HG03571 (cell line): ENCODE measurements at regions not wholly inside any gene's neighbourhood (a gene's known extent, or its start where the extent isn't known, plus 50 kb on each side); places are given as distances from the start of the nearest gene placed in this dataset.

ENCODE experiments used
- ATAC-seq: cut with Tn5 transposase; IDR thresholded peaks from one replicate; pipeline ENCODE4 v1.9.1; 2021; ENCODE audit not compliant: unreplicated experiment

DNA sequence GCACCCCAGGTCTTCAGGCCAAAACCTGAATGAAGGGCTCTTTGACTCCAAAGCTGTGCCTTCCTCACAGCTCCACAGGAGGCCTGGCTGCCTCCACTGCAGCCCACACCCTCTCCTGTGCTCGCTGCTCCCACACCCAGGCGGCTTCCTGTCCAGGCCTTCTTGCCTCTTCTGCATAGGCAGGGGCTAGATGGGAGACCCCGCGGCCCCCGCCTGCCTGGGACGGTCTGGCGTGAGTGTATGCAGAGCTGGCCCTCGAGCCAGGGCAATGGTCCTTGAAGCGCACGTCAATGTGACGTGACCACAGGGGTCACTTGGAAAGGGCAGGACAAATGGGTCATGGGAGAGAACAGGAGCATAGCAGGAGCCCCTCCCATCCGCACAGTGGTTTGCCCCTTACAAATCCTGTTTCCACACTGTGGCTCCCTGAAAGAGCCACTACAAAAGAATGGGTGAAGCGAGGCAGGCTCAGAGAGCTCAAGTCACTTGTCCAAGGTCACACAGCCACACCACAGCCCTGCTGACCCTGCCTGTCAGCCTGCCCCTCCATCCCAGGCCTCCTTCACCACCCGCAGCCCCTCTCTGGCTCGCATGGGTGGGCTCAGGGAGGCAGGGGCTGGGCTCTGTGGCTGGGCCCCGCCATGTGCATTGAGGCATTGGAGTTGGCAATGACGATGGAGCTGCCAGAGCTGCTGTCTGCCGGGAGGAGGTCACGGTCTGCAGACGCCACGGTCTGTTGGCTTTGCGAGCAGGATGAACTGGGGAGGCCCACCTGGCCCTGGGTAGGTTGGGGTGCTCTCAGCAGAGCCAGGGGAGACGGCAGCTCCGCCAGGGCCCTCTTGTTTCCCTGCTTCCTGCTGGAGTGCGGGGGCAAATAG is 71.2 kb upstream of the WNT11 start:
- no peak for ATAC-seq

DNA sequence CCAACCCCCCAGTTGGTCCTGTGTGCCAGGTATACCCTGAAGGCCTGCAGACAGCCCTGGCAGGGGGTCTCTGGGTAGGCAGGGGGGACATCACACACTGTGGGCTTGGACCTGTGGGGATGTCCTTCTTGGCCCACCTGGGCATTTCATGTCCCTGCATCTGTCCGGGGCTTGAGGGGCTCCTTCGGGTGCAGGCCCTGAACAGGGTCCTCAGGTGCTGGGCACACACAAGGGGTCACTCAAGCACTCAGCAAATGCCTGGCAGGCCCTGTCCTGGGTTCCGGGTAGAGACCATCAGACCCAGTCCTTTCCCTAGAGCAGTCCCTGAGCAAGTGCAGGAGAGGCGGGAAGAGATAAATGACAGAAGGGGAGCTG is 70.5 kb upstream of the WNT11 start:
- no peak for ATAC-seq

DNA sequence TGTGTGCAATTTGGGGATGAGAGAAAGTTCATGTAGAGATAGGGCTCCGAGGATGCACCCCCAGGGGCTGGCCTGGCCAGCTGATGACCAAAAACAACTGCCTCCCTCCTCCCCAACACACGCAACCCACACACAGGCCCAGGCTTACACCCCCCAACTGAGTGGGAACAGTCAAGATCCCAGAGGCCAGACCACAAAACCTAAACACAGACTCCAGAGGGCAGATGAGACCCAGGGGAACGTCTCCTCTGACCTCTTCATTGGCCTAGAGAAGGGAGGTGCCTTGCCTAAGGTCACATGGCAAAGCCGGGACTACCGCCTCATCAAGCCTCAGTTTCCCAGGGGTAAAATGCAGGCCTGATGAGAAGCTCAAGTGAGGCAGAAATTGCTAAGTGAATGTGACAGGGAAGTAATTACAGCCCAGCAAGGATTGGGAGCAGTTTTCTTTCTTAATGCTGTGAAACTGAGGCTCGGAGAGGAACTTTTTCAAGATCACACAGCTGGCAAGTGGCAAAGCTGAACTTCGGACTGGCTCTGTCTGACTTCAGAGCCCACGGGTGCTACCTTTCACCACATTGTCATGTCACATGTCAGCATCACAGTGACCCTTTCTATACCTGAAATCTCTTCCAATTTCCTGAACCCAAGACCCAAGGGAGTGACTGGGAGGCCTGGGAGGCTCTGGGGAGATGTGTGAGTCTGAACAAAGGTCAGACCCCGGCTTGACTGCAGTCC is 69.9 kb upstream of the WNT11 start:
- no peak for ATAC-seq

DNA sequence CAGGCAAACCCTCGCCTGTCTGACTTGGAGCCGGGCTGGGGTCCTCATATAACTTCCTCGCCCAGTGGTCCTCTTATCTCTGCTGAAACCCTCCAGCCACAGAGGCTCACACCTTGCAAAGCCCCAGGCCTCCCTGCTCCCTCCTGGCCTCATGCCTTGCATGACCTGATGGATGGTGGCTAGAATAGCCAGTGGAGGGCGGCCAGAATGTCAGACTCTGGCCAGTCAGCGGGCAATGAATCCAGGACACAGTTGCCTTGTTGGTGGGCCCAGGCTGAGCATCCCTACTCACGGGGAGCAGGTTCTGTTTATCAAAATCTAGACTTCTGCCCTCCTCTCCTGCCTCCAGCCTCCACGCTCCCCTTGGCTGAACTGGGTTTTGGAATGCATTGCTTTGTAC is 69.1 kb upstream of the WNT11 start:
- no peak for ATAC-seq

DNA sequence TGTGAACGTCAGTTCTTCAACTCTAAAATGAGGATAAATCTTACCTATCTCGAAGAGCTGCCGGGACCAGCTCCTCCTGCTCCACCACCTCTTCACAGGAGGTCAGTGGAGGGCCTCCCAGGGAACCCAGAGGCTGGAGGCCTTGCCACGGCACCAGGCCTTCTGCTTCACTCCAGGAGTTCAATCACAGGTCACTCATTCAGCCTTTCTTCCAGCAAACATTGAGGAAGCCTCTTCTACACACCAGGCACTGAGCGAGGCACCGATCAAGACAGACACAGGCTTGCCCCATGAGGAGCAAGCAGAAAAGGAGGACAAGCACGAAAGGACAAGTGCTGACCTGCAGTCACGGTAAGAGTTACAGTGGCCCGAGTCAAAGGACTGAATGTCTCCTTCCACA is 64.8 kb upstream of the WNT11 start:
- no peak for ATAC-seq

DNA sequence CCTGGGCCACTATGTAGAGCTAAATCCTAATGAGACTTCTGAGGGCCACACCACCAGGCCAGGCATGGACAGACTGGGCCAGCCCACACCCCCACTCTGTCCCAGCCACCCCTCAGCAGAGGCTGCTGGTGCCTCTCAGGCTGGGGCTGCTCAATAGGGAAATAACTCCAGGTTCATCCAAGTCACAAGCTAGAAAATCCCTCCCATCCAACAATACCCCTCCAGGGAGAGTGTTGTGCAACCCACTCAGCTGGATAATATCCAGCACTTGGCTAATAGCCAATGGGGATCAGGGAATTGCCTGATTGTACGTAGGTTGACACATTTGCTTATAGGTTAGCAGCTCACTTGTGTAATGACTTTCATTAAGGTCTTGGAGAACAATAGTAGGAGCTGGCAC is 64.1 kb upstream of the WNT11 start:
- no peak for ATAC-seq

DNA sequence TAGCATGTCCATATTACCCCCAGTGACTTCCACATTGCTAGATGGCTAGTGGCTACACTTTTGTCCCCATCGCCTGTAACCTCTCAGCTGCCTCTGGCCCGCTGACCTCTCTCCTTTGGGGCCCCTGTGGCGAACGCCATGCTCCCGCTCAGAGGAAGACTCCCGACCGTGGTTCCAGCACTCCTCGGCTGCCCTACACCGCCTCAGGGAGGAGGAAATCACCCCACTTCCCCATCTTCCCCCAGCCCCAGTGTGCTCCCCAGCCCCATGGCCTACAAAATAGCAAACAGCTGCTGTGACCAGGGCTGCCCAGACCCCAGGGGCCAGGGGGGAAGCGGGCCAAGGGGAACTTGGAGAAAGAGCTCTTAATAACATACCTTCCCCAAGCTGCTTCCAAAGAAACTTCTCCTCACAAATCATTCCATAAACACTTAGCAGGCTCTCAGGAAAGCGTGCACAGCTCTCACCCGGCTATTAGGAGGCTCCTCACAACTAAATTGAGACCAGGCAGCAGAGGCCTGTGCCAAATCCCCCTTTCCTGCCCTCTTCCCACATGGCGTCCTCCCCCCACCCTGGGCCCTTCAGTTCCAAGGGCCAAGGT is 63.5 kb upstream of the WNT11 start:
- no peak for ATAC-seq

DNA sequence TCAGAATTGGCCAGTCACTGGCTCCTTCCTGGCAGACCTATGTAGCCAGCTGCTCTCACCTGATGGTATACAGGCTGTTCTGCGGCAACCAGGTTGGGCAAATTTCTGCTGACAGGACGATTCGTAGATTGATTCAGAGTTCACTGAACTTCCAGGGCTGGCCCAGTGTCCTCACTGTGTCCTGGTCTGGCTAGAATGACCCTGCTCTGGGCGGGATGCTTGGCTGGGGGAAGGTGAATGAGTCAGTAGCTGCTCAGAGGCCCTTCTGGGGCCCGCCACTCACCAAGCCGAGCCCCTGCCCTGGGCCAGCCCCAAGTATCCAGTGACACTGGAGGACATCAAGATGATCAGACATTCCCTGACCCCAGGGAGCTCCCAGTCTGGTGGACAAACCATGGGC is 62.9 kb upstream of the WNT11 start:
- ATAC-seq: no peak

DNA sequence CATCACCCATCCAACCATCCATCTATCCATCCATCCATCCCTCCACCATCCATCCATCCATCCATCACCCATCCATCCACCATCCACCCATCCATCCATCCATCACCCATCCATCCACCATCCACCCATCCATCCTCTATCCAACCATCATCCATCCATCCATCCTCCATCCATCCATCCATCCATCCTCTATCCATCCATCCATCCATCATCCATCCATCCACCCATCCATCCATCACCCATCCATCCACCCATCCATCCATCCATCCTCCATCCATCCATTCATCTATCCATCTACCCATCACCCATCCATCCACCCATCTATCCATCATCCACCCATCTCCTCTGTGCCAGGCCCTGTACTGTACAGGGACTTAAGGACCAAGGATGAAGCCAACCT is 62.2 kb upstream of the WNT11 start:
- ATAC-seq: no peak

DNA sequence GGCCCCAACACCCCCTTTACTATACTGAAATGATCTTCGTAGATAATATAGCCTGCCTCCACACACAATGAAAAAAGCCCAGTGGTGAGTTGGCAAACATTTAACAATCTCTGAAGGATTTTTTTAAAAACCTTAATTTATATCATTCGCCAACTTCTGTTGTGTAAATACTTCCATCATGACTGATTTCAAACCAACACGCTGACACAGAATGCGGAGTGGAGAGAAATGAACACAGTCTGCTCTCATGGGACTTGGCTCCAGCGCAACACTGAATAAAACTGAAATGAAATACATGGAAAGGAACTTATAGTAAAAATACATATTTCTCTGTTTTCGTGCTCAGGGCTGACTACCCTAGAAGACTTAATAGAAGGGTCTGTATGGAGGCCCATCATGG is 61.3 kb upstream of the WNT11 start:
- no peak for ATAC-seq

DNA sequence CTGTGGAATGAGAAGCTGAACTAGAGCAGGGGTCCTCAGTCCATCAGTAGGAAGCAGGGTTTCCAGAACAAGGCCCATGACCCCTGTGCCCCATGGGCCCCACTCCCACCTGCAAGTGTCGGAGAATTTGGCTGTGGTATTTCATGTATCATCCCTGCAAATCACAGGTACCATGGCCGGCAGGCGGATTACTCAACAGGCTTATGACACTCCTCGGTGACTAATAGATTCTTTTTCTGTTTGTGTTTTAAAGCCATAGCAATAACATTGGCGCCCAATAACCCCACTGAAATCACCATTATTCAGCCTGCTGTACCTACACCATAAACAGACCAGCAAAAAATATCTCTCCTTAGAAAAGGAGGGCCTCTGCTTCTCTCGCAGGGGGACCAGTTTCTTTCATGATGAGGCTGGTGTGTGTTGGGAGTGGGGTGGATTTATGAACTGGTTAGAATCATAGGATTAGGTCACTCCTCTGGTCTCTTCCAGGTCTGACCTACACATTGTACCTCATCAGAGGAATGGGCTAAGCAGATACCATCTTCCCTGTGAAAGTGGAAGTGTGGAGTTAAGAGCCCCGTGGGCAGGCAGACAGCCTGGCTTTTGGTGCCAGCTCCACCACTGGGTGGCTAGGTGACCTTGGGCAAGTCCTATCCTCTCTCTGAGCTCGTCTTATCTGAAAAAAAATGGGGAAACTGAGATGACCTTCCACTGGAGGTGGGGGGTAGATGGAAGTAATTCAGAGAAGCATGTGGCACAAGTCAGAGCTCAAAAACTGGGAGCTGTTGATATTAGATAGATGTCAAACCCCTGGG is 60.2 kb upstream of the WNT11 start:
- ATAC-seq: no peak

DNA sequence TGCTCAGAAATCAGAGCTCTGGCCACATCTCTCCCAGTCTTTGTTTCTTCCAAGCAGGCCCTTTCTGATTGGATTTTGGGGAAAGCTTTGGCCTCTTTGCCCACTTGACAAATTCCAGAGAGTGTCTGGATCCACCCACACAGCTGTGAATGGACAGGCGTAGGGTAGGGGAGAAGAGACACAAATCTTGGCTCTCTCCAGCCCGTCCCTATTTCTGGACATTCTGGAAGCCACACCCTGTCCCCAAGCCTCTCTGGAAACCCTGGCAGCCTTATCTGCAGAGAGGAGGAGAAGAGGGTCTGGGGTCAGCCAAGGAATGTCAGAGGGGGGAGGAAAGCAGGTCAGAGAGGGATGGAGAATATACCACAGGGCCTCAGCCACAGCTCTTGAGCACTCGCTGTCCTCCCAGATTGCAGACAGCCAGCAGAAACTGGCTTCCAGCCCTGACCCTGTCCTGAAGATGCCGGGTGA is 59.5 kb upstream of the WNT11 start:
- ATAC-seq: no peak

DNA sequence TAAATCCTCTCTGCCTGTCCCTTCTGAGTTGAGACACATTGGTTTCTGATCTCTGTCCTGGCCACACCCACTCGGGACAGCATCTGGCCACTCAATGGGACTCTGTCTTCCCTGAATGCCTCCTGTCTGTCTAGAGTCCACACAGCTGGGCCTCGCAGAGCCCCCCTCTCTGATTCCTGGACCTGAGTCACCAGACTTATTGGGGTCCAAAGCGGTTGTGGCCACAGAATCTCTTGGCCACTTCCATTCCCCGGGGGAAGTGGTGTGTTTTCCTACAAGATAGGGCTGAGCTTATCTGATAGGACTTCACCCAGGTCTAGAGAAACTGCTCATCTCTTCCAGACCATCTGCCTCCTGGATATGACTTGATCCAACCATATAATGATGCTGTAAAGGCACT is 57.4 kb upstream of the WNT11 start:
- ATAC-seq: no peak

DNA sequence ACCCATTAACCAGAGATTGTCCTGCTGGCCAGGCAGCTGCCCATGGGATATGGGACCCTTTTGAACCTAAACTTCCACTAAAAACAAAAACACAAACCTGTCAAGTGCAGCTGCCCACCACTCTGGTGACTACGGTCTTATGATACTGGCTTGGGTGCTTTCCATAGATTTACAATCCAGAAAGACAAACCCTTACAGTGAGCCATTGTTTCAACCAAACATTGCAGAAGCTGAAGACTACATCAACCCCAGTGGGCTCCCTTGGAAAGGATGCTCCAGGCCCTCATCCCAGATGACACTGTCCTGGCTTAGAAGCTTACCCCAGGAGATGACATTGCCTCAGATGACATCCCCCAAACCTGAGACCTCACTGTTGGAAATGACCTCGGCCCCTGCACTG is 56.9 kb upstream of the WNT11 start:
- ATAC-seq: no peak

DNA sequence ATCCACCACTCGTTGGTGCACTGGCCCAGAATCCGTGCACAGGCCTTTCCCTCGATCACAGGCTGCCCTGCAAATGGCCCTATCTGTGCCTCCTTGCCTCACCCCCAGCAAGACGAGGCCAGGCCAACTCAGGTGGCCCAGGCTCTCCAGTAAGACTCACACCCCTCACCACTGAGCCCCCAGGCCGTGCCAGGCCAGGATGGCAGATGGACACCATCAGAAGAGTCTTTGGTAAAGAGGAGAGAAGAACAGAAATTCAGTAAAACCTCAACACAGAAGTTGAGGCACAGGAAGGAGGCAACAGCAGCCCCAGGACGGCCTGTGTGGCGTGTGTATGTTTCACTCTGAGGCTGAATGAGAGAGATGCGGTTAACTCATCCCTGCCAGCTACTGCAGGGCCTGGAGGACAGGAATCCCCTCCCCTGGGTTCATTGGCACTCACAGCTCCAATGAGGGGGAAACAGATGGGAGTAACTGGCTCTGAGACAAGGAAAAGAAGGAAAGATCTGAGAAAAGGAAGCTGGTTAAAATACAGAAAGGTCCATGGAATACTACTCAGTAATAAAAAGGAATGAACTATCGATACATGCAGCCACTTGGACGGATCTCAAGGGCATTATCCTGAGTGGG is 54.1 kb upstream of the WNT11 start:
- ATAC-seq: no peak

DNA sequence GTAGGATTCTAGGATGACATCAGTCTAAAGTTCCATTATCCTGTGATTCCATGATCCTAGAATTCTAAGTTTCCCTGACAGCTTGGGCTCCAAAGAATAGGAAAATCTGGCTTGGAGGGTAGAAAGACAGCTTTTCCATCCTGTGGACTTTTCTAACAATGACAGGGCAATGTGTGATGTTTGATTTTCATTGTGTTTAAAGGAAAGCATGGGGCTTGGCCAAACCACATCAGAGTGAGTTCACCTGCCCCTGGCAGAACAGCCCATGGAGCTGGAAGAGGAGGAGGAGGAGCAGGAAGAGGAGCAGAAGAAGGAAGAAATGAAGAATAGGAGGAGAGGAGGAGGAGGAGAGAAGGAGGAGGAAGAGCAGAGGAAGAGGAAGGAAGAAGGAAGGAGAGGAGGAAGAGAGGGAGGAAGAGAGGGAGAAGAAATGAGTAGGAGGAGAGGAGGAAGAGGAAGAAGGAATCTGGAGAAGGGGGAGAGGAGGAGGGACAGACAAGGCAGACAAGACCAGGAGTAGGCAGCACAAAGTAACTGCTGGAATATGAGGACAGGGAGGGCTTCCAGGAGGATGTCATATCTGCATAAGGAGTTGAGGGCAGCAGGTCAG is 53.1 kb upstream of the WNT11 start:
- no peak for ATAC-seq

DNA sequence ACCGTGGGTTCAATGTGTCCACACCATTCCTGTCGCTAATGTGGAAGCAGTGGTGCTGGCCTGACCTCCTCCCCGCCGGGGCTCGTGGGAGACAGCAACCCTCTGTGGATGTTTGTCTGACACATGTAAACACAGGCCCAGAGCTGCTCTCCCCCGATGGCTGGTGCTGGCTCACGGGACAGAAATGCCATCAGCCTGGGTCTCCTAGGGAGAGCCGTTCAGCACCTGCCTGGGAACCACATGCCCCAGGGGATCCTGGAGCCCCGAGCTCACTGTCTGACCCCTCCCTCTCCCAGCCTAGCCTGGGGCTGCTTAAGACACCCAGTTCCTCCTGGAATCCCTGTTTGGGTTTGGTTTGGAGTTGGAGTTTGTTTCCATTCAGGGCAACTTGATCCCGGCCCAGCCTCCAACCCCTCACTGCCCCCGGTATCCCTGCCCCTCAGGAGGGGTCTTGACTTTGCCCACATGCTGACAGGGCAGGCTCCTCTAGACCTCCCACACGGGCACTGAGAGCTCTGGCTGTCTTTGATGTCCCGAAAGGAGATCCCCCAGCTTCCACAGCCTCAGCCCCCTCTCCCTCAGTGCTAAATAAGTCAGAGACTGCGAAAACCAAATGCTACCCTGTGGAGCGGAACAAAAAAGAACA is 50.9 kb upstream of the WNT11 start:
- ATAC-seq: no peak

DNA sequence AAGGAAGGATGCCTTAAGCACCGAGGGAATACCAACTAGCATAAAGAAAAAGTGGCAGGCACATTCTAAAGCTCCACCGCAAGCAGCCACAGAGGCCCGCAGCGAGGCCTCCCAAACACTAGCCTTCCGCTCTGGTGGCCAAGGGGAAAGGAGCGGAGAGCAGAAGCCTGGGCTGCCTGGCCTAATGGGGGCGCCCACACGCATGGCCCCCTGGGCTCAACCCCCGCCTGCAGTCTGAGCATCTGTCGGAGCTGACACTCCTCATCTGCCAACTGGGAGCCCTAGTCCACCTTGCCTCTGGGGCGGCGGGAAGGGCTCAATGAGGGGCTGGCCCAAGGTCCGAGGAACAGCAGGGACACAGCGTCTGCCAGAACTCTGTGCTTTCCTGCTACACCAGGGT is 50.1 kb upstream of the WNT11 start:
- no peak for ATAC-seq
